Renal cortical epithelial cell (primary cell): ENCODE measurements at regions not wholly inside any gene's neighbourhood (a gene's known extent, or its start where the extent isn't known, plus 50 kb on each side); places are given as distances from the start of the nearest gene placed in this dataset.

Experiments
- DNase-seq: peaks from one replicate; pipeline ENCODE4 v3.0.0-alpha.2; 2011; ENCODE audit warnings: low read depth

DNA sequence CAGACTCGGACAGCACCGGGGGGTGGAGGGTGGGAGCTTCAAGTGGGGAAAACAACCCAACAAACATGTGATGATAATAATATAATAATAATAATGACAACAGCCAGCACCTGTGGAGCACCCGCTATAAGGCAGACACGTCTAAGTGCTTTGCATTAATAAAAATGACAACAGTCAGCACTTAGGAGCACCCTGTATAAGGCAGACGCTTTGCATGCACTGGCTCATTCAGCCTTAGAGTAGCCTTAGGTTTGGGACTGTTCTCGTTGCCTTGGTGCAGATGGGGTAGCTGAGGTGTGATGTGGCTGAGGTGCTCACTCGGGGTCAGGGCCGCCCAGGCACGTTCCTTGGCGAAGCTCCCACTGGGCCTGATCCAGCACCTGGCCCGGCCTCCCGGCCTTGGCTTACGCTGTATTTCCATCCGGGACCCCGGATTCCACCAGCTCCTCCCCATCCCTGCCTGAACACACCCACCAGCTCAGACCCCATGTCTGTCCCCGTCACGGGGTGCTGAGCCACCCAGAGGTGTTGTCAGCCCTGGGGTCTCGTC, 144.0 kb upstream of the CIBAR2 start:
- DNase-seq: no peak

GRCh38 chr16:85257483-85257882, 145.2 kb upstream of the CIBAR2 start:
- no peak for DNase-seq

DNA sequence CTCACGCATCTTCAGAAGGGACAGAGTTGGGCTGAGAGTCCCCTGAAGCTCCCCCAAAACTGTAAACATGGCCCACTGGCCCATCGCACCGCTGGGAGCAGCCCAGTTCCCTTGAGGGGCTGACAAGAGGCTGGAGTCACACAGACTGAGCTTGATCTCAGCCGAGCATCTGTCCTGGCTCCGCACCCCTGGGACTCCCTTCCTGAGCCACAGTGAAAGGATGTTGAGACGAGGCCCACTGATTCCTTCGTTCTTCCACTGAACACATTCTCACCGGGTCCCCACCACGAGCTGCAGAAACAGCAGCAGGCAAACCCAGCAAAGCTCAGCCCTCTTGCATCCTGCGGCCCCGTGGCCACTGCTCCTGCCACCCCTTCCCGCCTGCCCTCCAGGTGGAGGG, 145.9 kb upstream of the CIBAR2 start:
- no peak for DNase-seq

DNA sequence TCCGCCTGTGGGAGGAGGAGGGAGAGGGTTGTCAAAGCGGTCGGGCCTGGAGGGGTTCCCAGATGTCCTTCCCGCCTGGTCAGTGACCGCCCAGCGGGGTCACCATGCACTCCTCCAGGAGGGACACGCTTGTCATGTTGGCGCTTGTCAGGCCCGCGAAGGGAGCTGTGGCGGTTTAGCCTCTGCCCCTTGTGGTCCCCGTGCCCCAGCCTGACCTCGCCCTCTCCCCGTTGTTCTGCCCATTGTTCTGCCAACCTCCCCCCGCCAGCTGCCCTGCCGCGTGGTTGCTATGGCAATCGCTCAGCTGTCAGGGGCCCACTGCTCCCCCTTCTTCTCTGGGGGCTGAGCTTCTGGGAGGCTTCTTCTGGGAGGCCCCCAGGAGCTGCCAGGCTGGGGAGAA, 146.4 kb upstream of the CIBAR2 start:
- no peak for DNase-seq

- DNase-seq: no peak
Measured at GRCh38 chr16:85259115-85259831, 147.0 kb upstream of the CIBAR2 start.

DNA sequence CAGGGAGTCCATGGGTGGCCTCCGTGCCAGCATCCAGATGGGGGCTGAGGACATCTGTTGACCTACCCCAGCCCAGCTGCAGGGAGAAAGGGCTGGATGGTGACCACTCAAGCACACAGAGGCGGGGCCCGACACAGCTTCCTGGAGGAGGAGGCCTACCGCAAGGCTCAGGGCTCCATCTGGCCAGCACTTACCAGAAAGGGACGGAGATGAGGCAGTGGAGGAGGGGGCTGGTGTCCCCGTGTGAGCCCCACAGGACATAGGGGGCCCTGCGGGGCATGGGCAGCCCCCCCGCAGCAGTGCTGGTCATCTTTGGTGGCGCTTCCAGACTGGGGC, 147.5 kb upstream of the CIBAR2 start:
- DNase-seq: no peak

DNA sequence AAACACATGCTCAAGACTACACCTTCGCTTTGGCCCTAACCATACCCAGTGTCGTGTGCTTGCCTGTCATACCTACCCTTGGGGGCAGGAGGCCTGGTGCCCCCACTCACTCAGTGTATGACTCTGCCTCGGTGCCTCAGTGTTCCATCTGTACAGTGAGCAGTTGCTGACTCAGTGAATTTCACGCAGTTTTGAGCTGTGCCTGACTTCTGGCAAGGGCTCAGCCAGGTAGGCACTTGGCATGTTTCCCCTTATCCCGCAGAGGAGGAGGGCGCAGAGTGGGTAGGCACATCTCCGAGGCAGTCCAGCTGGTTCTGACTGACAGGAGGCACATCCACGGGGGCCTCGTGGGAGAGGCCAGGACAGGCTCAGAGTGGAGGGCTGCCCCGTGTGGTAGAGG, 148.9 kb upstream of the CIBAR2 start:
- no peak for DNase-seq

DNA sequence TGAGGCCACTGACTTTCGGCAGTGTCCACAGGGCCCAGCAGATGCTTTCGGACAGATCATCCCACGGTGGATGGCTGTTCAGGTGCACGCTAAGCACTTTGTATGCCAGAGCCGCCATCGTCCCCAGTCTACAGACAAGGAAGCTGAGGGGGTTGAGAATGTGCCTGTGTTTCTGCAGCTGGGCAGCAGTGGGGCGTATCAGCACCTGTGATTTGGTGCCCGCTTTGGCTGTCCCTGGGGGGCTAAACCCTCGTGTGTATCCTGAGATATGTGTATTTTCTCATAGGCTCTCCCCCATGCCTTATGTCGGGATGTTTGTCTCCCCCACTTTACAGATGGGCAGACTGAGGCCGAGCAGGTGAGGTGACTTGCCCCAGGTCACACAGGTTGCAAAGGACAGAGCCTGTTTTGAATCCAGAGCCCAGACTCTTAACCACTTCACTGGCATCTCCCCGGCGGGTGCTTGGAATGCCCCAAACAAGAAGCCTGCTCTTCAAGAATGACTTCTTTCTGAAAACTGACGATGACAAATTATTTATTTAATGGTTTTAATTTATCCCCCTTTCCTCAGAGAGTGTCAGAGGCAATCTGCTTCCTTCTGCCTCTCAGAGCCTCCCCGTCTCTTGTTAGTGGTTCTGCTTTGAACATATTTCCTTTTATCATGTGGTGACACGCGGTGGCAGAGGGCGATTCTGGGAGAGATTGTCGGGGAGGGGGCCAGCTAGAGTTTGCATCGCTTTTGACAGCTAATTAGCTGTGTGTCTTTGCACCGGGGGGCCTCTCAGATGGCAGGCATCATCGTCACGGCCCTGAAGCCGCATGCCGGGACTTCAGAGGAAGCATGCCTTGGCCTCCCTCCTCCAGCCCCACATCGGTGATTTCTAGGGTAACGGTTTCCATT, 149.6 kb upstream of the CIBAR2 start:
- no peak for DNase-seq

- no peak for DNase-seq
Measured at GRCh38 chr16:85262558-85263238, 150.4 kb upstream of the CIBAR2 start.

DNA sequence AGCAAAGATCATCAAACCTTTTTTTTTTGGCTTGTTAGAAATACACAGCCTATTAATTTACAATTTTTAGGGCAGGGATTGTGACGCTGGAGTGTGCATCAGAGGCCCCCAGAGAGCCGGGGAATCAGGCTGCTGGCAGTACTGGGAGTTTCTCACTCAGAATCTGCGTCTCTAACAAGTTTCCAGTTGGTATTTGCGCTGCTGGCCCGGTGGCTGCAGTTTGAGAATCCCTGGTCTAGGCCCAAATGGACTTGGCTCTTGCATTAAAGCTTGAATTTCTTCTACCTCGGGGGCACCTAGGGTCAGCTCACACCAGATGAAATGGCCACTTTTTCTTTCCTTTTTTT, 150.9 kb upstream of the CIBAR2 start:
- DNase-seq: no peak

DNA sequence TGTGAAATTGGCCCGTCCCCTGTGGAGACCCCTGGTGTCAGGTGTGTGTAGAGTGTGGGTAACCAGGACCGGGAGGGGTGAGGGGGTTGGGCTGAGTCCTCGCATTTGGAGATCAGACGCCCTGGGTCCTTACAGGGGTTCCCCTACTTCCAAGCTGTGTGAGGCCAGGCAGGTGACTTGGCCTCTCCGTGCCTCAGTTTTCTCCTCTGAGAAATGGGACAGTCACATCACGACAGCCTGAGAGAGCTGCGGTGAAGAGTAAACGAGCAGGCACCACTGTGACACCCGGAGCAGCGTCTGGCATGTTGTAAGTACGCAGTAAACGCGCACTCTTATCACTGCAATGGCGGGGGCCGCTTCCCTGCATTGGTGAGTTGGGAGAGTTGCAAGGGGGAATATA, 152.5 kb upstream of the CIBAR2 start:
- no peak for DNase-seq

- DNase-seq: no peak
Measured at GRCh38 chr16:85265161-85265784, 153.0 kb upstream of the CIBAR2 start.

DNA sequence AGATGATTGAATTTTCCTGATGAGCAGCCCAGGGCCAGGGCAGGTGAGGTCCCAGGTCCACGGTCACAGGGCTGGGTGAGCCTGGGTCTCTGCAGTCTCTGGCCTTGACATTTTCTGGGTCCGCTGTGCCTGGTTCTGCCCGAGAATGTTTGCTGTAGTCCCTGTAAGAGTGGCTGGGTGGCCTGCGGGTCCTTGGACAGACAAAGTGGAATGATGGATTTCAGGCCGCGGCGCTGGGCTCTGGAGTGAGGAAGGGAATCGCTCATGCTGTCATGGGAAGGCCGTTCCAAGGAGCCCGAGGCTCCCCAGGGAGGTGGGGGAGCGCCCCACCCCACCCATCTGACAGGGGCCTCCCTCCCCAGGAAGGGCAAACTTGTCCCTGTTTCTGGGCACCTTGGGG, 153.5 kb upstream of the CIBAR2 start:
- no peak for DNase-seq

GRCh38 chr16:85266857-85267256, 154.6 kb upstream of the CIBAR2 start:
- no peak for DNase-seq

DNA sequence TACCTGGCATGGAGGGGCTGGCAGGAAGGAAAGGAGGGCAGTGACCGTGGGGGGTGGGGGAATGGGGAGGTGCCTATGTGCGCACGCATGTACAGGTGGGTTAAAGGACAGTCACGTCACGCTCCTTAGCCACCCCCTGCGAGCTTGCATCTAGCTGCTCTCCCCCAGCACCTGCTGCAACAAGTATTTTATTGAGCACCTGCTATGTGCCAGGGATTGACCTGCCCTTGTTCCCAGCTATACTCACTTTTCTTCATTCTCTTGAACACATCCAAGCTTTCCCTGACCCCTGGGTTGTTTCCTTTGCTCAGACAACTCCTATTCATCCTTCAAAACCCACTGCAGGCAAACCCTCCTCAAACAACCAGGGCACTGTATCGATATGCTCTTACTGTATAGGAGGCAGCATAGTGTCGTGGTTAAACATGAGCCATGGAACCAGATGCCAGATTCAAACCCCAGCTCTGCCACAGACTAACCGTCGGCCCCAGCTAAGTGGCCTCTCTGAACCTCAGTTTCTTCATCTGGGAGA, 155.2 kb upstream of the CIBAR2 start:
- DNase-seq: no peak

- DNase-seq: no peak
Measured at GRCh38 chr16:85269165-85269564, 156.9 kb upstream of the CIBAR2 start.

GRCh38 chr16:85270374-85270773, 158.1 kb upstream of the CIBAR2 start:
- no peak for DNase-seq

- DNase-seq: no peak
Measured at GRCh38 chr16:85271198-85271597, 158.9 kb upstream of the CIBAR2 start.

DNA sequence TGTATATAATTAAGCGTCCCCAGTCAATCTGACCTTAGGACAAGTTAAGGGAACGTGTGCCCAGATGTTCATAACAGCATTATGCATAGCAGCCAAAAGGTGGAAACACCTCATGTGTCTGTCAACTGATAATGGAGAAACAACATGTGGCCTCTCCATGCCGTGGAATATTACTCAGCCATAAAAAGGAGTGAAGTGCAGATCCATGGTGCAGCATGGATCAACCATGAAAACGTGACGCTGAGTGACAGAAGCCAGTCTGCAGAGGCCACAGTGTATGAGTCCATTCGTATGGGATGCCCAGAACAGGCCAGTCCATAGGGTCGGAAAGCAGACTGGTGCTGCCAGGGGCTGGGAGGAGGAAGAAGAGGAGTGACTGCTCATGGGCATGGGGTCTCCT, 161.0 kb upstream of the CIBAR2 start:
- no peak for DNase-seq

- no peak for DNase-seq
Measured at GRCh38 chr16:85274501-85274900, 162.2 kb upstream of the CIBAR2 start.

- no peak for DNase-seq
Measured at GRCh38 chr16:85274924-85275323, 162.7 kb upstream of the CIBAR2 start.
